ENCODE measurements at regions not wholly inside any gene's neighbourhood (a gene's known extent, or its start where the extent isn't known, plus 50 kb on each side); places are given as distances from the start of the nearest gene placed in this dataset.

- Histone ChIP-seq H3K27me3 (replicated peaks) (no peaks in the 10 kb centered on the region), H3K4me1 (replicated peaks) (no peaks in the 10 kb centered on the region), H3K27ac (no peak overlapping the region), H3K9me3 (replicated peaks) (no peaks in the 10 kb centered on the region), H3K4me3 (no peak overlapping the region), H3K36me3 (no peaks in the 10 kb centered on the region)
- no peak for DNase-seq (ENCODE audit: low read depth in 1 of 2, low spot score in 2 of 2)
These were observed 808.2 kb downstream of the SUCLG1 start for GRCh38 chr2:83650898-83651297.

GRCh38 chr2:83650161-83650560, 808.9 kb downstream of the SUCLG1 start:
- H3K4me3 ChIP-seq, result no peak overlapping the region
- no peak overlapping the region for H3K27ac ChIP-seq
- no peaks in the 10 kb centered on the region for H3K36me3 ChIP-seq
- H3K9me3 ChIP-seq (replicated peaks), result no peaks in the 10 kb centered on the region
- DNase-seq (ENCODE audit: low read depth in 1 of 2, low spot score in 2 of 2), result no peak
- H3K4me1 ChIP-seq (replicated peaks), result no peaks in the 10 kb centered on the region
- no peaks in the 10 kb centered on the region for H3K27me3 ChIP-seq (replicated peaks)

- DNase-seq (ENCODE audit: low read depth in 1 of 2, low spot score in 2 of 2), result no peak
- Histone ChIP-seq H3K4me1 (replicated peaks) (no peaks in the 10 kb centered on the region), H3K27ac (no peak overlapping the region), H3K27me3 (replicated peaks) (no peaks in the 10 kb centered on the region), H3K9me3 (replicated peaks) (no peaks in the 10 kb centered on the region), H3K4me3 (no peak overlapping the region), H3K36me3 (no peaks in the 10 kb centered on the region)
These were observed 818.6 kb downstream of the SUCLG1 start for GRCh38 chr2:83640506-83640905.

- no peak overlapping the region for H3K4me3 ChIP-seq
- H3K27ac ChIP-seq, result no peak overlapping the region
- H3K4me1 ChIP-seq (replicated peaks), result no peaks in the 10 kb centered on the region
- no peaks in the 10 kb centered on the region for H3K27me3 ChIP-seq (replicated peaks)
- H3K9me3 ChIP-seq (replicated peaks), result no peaks in the 10 kb centered on the region
- DNase-seq (ENCODE audit: low read depth in 1 of 2, low spot score in 2 of 2), result no peak
- H3K36me3 ChIP-seq, result no peaks in the 10 kb centered on the region
These were observed 825.7 kb downstream of the SUCLG1 start for GRCh38 chr2:83633423-83633822.

- Histone ChIP-seq H3K4me1 (replicated peaks) (no peaks in the 10 kb centered on the region), H3K27me3 (replicated peaks) (no peaks in the 10 kb centered on the region), H3K9me3 (replicated peaks) (no peaks in the 10 kb centered on the region), H3K27ac (no peak overlapping the region), H3K36me3 (no peaks in the 10 kb centered on the region), H3K4me3 (no peak overlapping the region)
- DNase-seq (ENCODE audit: low read depth in 1 of 2, low spot score in 2 of 2), result no peak
These were observed 828.7 kb downstream of the SUCLG1 start for GRCh38 chr2:83630351-83630750.

- no peak overlapping the region for H3K4me3 ChIP-seq
- no peaks in the 10 kb centered on the region for H3K4me1 ChIP-seq (replicated peaks)
- H3K27me3 ChIP-seq (replicated peaks), result no peaks in the 10 kb centered on the region
- no peak for DNase-seq (ENCODE audit: low read depth in 1 of 2, low spot score in 2 of 2)
- H3K27ac ChIP-seq, result no peak overlapping the region
- H3K36me3 ChIP-seq, result no peaks in the 10 kb centered on the region
- H3K9me3 ChIP-seq (replicated peaks), result no peaks in the 10 kb centered on the region
These were observed 843.6 kb downstream of the SUCLG1 start for GRCh38 chr2:83615511-83615910.

GRCh38 chr2:83613178-83613577, 845.9 kb downstream of the SUCLG1 start:
- DNase-seq (ENCODE audit: low read depth in 1 of 2, low spot score in 2 of 2), result no peak
- Histone ChIP-seq H3K27me3 (replicated peaks) (no peaks in the 10 kb centered on the region), H3K36me3 (no peaks in the 10 kb centered on the region), H3K4me1 (replicated peaks) (no peaks in the 10 kb centered on the region), H3K27ac (no peak overlapping the region), H3K9me3 (replicated peaks) (no peaks in the 10 kb centered on the region), H3K4me3 (no peak overlapping the region)

GRCh38 chr2:83602753-83603152, 856.3 kb downstream of the SUCLG1 start:
- DNase-seq (ENCODE audit: low read depth in 1 of 2, low spot score in 2 of 2), result no peak
- Histone ChIP-seq H3K9me3 (replicated peaks) (no peaks in the 10 kb centered on the region), H3K4me1 (replicated peaks) (no peaks in the 10 kb centered on the region), H3K27ac (no peak overlapping the region), H3K36me3 (no peaks in the 10 kb centered on the region), H3K4me3 (no peak overlapping the region), H3K27me3 (replicated peaks) (no peaks in the 10 kb centered on the region)

- H3K9me3 ChIP-seq (replicated peaks), result no peaks in the 10 kb centered on the region
- H3K27ac ChIP-seq, result no peak overlapping the region
- H3K4me3 ChIP-seq, result no peak overlapping the region
- H3K36me3 ChIP-seq, result no peaks in the 10 kb centered on the region
- no peak for DNase-seq (ENCODE audit: low read depth in 1 of 2, low spot score in 2 of 2)
- H3K4me1 ChIP-seq (replicated peaks), result no peaks in the 10 kb centered on the region
- no peaks in the 10 kb centered on the region for H3K27me3 ChIP-seq (replicated peaks)
These were observed 862.3 kb downstream of the SUCLG1 start for GRCh38 chr2:83596592-83597282.

GRCh38 chr2:83595926-83596325, 863.2 kb downstream of the SUCLG1 start:
- H3K4me1 ChIP-seq (replicated peaks), result no peaks in the 10 kb centered on the region
- no peak overlapping the region for H3K27ac ChIP-seq
- H3K27me3 ChIP-seq (replicated peaks), result no peaks in the 10 kb centered on the region
- no peak overlapping the region for H3K4me3 ChIP-seq
- no peaks in the 10 kb centered on the region for H3K36me3 ChIP-seq
- DNase-seq (ENCODE audit: low read depth in 1 of 2, low spot score in 2 of 2), result no peak
- H3K9me3 ChIP-seq (replicated peaks), result no peaks in the 10 kb centered on the region

- no peak overlapping the region for H3K27ac ChIP-seq
- H3K36me3 ChIP-seq, result no peaks in the 10 kb centered on the region
- H3K27me3 ChIP-seq (replicated peaks), result no peaks in the 10 kb centered on the region
- no peak overlapping the region for H3K4me3 ChIP-seq
- H3K9me3 ChIP-seq (replicated peaks), result no peaks in the 10 kb centered on the region
- no peak for DNase-seq (ENCODE audit: low read depth in 1 of 2, low spot score in 2 of 2)
- no peaks in the 10 kb centered on the region for H3K4me1 ChIP-seq (replicated peaks)
These were observed 863.9 kb downstream of the SUCLG1 start for GRCh38 chr2:83595121-83595690.

GRCh38 chr2:83594241-83595120, 864.6 kb downstream of the SUCLG1 start:
- no peak for DNase-seq (ENCODE audit: low read depth in 1 of 2, low spot score in 2 of 2)
- no peak overlapping the region for H3K27ac ChIP-seq
- H3K27me3 ChIP-seq (replicated peaks), result no peaks in the 10 kb centered on the region
- no peaks in the 10 kb centered on the region for H3K4me1 ChIP-seq (replicated peaks)
- no peaks in the 10 kb centered on the region for H3K36me3 ChIP-seq
- no peaks in the 10 kb centered on the region for H3K9me3 ChIP-seq (replicated peaks)
- H3K4me3 ChIP-seq, result no peak overlapping the region

GRCh38 chr2:83587309-83587708, 871.8 kb downstream of the SUCLG1 start:
- no peak for DNase-seq (ENCODE audit: low read depth in 1 of 2, low spot score in 2 of 2)

GRCh38 chr2:83585250-83585649, 873.8 kb downstream of the SUCLG1 start:
- Histone ChIP-seq H3K36me3 (no peaks in the 10 kb centered on the region), H3K9me3 (replicated peaks) (no peaks in the 10 kb centered on the region; the same call in 1 of the 2 replicates), H3K27me3 (replicated peaks) (no peaks in the 10 kb centered on the region; the same call in 1 of the 2 replicates), H3K4me1 (replicated peaks) (no peaks in the 10 kb centered on the region), H3K27ac (no peak overlapping the region), H3K4me3 (no peak overlapping the region)
- no peak for DNase-seq (ENCODE audit: low read depth in 1 of 2, low spot score in 2 of 2)

More at GRCh38 chr2:83587309-83587708, 871.8 kb downstream of the SUCLG1 start:
- Histone ChIP-seq H3K27me3 (replicated peaks) (no peaks in the 10 kb centered on the region; the same call in 1 of the 2 replicates), H3K9me3 (replicated peaks) (no peaks in the 10 kb centered on the region; the same call in 1 of the 2 replicates), H3K27ac (no peak overlapping the region), H3K4me3 (no peak overlapping the region), H3K36me3 (no peaks in the 10 kb centered on the region), H3K4me1 (replicated peaks) (no peaks in the 10 kb centered on the region)
